ENCODE measurements at regions not wholly inside any gene's neighbourhood (a gene's known extent, or its start where the extent isn't known, plus 50 kb on each side); places are given as distances from the start of the nearest gene placed in this dataset.

DNA sequence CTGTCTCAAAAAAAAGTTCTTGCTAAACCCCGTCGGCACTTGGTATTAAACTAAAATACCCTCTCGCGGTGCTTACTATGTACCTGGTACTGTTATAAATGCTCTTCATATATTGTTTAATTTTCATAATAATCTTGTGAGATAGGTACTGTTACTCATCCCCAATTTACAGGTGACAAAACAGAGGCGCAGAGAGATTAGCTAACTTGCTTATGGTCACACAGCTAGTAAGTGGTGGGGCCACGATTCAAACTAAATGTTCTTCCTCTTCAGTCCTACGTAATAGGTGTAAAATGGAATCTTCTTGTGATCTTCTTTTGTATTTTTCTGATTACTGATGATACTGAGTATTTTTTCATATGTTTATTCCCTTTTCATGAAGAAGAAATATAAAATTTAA is 51.3 kb downstream of the TET3 start:
- 94% methylated on average over 7 of the region's 7 CpGs for WGBS
- Histone ChIP-seq H3K4me1 (ENCODE audit: insufficient read depth) (peaks cover 2% of the 10 kb centered on the region), H3K4me3 (ENCODE audit: low read depth, low read length) (no peak overlapping the region), H3K27ac (ENCODE audit: low read depth) (no peak overlapping the region), H3K36me3 (ENCODE audit: insufficient read depth) (no peaks in the 10 kb centered on the region)
- no peak for DNase-seq (ENCODE audit: extremely low spot score)

DNA sequence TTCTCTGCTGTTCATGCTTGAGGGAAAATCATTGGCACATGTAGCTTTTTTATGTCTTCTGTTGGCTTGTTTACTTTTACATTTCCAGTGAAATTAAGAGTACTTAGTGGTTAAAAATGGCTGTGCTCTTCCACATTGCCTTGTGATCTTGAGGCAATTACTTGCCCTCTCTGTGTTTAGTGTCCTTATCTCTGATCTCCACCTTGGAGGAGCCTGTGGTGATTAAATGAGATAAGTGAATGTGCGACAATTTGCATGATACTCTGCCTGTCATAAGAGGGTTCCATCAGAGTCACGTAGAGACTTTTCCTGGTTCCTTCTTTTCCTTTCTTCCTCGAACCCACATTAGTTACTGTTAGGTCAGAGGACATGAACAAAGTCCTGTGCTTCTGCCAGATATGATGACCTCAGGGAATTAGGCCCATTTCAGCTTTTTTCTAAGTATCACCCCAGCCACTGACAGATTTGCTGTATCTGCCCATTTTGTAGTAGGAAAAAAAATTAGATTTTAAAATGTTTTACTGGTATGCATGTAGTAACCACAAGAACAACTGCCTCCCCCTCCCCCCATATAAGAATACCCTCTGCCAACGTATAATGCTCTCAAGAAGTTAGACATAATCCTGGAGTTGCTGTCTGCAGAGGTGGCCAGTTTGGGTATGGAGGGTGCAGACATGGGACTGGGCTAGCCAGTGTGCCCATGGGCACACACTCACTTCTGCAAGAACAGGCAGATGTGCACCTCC is 51.9 kb downstream of the TET3 start:
- H3K27ac ChIP-seq (ENCODE audit: low read depth), result no peak overlapping the region
- H3K4me1 ChIP-seq (ENCODE audit: insufficient read depth), result peaks cover 2% of the 10 kb centered on the region
- WGBS, result 67% methylated on average over 4 of the region's 4 CpGs
- H3K36me3 ChIP-seq (ENCODE audit: insufficient read depth), result no peaks in the 10 kb centered on the region
- no peak overlapping the region for H3K4me3 ChIP-seq (ENCODE audit: low read depth, low read length)
- no peak for DNase-seq (ENCODE audit: extremely low spot score)

DNA sequence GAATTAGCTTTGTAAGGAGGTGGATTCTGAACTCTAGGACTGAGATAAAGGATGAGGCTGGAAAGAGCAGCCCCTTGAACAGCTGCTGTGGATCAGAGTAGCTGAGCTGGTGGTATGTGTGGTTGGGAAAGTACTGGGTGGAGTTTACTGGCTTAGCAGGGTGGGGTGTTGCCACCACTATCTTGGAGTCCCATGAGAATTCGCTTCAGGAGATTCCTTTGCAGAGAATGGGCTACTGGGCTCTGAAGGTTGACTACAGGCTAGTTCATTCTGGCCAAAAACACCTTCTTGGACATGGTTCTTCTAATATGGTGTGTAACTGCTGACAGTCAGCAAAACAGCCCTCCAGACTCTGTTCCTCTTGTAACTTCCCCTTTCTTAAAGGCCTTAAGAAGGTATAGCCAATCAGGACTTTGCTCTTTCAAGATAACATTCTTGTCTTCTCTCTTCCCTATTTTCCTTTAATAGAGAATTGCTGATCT is 52.7 kb downstream of the TET3 start:
- H3K27ac ChIP-seq (ENCODE audit: low read depth), result no peak overlapping the region
- H3K4me3 ChIP-seq (ENCODE audit: low read depth, low read length), result no peak overlapping the region
- no peaks in the 10 kb centered on the region for H3K4me1 ChIP-seq (ENCODE audit: insufficient read depth)
- no peaks in the 10 kb centered on the region for H3K36me3 ChIP-seq (ENCODE audit: insufficient read depth)
- no peak for DNase-seq (ENCODE audit: extremely low spot score)
- WGBS, result 36% methylated on average over 1 of the region's 1 CpG

DNA sequence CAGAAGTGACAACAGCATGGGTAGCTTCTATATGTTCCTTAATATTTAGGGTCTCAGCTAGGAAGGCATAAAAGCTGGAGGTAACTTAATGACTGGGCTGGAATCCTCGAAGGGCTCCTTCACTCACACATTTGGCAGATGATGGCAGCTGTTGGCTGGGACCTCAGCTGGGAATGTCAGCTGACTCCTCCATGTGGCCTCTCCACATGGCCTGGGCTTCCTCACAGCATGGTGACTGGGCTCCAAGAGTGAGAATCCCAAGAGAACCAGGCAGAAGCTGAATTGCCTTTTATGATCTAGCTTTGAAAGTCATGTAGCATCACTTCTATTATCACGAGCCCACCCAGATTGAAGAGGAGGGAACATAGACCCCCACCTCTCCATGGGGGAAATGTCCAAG is 54.9 kb downstream of the TET3 start:
- 65% methylated on average over 2 of the region's 2 CpGs for WGBS
- Histone ChIP-seq H3K4me1 (ENCODE audit: insufficient read depth) (no peaks in the 10 kb centered on the region), H3K36me3 (ENCODE audit: insufficient read depth) (no peaks in the 10 kb centered on the region), H3K4me3 (ENCODE audit: low read depth, low read length) (no peak overlapping the region), H3K27ac (ENCODE audit: low read depth) (no peak overlapping the region)
- DNase-seq (ENCODE audit: extremely low spot score), result no peak

DNA sequence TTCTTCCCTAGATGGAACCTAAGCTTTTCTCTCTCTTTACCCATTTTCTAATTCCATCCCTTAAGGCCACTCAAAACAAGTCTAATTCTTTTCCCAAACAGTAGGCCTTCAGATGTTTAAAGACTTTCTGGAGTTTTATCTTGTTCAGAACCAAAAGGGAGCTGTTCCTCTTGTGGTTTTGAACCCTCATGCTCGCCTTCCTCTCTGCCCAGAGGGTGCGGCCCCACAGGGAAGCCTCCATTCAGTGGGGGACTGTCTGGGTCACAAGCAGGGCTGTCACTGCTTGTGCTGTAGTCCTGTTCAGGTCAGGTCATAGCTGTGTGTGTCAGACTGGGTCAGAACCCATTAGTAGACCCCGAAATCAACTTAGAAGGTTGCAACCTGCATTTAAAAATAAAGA is 56.5 kb downstream of the TET3 start:
- H3K4me3 ChIP-seq (ENCODE audit: low read depth, low read length), result no peak overlapping the region
- no peak for DNase-seq (ENCODE audit: extremely low spot score)
- H3K27ac ChIP-seq (ENCODE audit: low read depth), result no peak overlapping the region
- WGBS, result 91% methylated on average over 3 of the region's 3 CpGs
- H3K36me3 ChIP-seq (ENCODE audit: insufficient read depth), result no peaks in the 10 kb centered on the region
- no peaks in the 10 kb centered on the region for H3K4me1 ChIP-seq (ENCODE audit: insufficient read depth)

DNA sequence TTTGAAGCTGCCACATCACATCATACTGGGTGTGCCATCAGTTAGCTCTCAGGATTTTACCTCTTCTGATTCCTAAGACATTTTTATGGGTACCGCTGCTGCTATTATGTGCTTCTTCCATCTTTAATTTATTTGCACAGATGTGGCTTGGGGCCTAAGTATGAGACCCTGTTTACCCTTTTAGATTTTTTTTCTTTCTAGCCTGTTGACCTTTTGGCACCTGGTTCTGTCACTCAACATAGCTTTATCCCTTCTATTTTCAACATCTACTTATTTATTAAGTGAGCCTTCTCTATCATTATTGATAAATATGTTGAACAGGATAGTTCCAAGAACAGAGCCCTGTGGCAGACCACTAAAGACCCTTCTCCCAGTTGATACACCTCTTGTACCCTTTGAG is 57.0 kb downstream of the TET3 start:
- no peaks in the 10 kb centered on the region for H3K4me1 ChIP-seq (ENCODE audit: insufficient read depth)
- DNase-seq (ENCODE audit: extremely low spot score), result no peak
- WGBS, result 97% methylated on average over 1 of the region's 1 CpG
- H3K36me3 ChIP-seq (ENCODE audit: insufficient read depth), result no peaks in the 10 kb centered on the region
- no peak overlapping the region for H3K27ac ChIP-seq (ENCODE audit: low read depth)
- H3K4me3 ChIP-seq (ENCODE audit: low read depth, low read length), result no peak overlapping the region

DNA sequence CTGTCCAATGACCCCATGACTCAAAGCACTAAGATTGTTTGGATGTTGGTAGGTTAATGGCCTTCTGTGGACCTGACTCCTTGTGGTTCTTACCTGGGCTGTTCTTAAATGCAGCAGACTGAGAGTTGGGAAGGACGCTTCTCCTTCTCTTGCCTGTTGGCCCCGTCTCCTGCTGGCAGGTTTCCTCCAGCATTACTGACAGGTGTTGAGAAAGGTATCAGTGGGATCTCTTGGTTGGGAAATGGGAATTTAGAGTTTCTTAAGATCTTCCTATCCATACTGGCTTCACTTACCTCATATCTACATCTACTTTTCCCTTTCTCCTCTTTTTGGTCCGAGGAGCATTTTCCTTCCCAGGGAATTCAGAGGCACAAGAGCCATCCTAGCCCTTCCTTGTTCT is 57.9 kb downstream of the TET3 start:
- no peak for DNase-seq (ENCODE audit: extremely low spot score)
- WGBS, result 94% methylated on average over 3 of the region's 3 CpGs
- H3K36me3 ChIP-seq (ENCODE audit: insufficient read depth), result no peaks in the 10 kb centered on the region
- H3K4me1 ChIP-seq (ENCODE audit: insufficient read depth), result no peaks in the 10 kb centered on the region
- no peak overlapping the region for H3K27ac ChIP-seq (ENCODE audit: low read depth)
- H3K4me3 ChIP-seq (ENCODE audit: low read depth, low read length), result no peak overlapping the region

DNA sequence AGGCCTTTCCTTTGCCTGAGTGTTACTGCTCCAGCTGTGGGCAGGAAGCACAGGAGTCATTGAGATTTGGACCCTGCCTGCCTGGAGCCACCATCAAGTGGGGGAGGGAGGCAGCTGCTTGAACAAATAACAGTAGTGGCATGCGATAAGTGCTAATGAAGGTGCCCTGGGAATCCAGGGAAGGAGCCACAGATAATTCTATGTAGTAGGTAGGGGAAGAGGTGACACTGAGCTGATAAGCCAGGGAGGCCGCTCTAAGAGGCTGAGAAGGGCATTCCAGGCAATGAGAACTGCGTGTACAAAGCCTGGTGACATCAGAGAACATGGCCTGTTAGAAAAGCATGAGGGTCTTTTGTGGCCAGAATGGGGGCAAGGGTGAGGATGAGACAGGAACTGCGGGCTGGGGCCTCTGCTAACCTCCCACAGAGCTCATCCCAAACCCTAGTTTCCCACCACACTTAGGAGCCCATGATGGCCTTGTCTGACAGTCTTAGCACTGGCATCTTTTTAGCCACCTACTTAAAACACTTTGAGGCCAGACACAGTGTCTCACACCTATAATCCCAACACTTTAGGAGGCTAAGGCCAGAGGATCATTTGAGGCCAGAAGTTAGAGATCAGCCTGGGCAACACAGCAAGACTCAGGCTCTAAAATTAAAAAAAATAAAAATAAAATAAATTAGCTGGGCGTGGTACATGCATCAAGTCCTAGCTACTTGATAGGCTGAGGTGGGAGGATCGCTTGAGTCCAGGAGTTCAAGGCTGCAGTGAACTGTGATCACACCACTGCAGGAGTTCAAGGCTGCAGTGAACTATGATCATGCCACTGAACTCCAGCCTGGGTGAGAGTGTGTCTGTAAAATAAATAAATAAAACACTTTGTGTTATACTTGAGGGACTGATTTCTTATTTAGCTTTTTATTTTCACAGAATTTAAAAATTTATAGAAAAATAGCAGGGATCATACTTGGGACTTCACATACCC is 58.9 kb downstream of the TET3 start:
- Histone ChIP-seq H3K36me3 (ENCODE audit: insufficient read depth) (no peaks in the 10 kb centered on the region), H3K4me1 (ENCODE audit: insufficient read depth) (no peaks in the 10 kb centered on the region), H3K27ac (ENCODE audit: low read depth) (no peak overlapping the region), H3K4me3 (ENCODE audit: low read depth, low read length) (no peak overlapping the region)
- 93% methylated on average over 6 of the region's 6 CpGs for WGBS
- DNase-seq (ENCODE audit: extremely low spot score), result no peak

DNA sequence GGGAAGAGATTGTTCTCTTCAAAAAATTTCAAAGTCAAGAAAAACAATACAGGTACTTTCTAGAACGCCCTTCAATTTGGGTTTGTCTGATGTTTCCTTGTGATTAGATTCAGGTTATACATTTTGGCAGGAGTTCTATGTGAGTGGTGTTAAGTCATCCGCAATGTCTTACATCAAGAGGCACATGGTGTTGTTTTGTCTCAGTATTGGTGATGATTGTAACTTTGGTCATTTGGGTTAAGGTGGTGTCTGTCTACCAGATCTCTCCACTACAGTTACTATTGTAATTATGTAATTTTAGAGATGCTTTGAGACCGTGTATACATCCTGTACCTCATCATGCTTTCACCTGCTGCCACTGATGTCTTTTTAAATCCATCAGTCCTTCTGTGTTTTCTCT is 60.3 kb downstream of the TET3 start:
- Histone ChIP-seq H3K4me1 (ENCODE audit: insufficient read depth) (no peaks in the 10 kb centered on the region), H3K36me3 (ENCODE audit: insufficient read depth) (no peaks in the 10 kb centered on the region), H3K27ac (ENCODE audit: low read depth) (no peak overlapping the region), H3K4me3 (ENCODE audit: low read depth, low read length) (no peak overlapping the region)
- WGBS, result 92% methylated on average over 3 of the region's 3 CpGs
- no peak for DNase-seq (ENCODE audit: extremely low spot score)

DNA sequence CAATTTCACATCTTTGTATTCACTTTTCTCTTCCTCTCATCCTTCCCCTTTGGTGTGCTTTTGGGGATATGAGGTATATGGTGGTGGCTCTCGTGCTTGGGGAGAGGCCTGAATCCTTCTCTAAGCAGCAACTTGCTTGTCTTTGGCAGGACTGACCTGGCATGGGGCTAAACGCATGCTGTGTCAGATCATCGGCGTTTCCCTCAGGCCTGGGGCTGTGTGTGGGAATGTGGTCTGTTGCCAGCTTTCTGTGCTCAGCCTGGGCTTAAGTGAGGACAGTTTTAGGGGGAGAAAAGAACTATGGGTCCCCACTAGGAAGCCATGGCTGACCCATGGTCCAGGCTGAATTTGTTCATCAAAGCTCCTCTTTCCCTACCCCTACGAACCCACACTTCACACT is 60.7 kb downstream of the TET3 start:
- DNase-seq (ENCODE audit: extremely low spot score), result no peak
- Histone ChIP-seq H3K36me3 (ENCODE audit: insufficient read depth) (no peaks in the 10 kb centered on the region), H3K4me3 (ENCODE audit: low read depth, low read length) (no peak overlapping the region)

DNA sequence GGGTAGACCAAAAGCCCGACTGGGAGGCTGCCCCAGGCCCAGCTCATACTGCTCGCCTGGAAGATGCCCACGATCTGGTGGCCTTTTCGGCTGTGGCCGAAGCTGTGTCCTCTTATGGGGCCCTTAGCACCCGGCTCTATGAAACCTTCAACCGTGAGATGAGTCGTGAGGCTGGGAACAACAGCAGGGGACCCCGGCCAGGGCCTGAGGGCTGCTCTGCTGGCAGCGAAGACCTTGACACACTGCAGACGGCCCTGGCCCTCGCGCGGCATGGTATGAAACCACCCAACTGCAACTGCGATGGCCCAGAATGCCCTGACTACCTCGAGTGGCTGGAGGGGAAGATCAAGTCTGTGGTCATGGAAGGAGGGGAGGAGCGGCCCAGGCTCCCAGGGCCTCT is 61.7 kb downstream of the TET3 start:
- Histone ChIP-seq H3K36me3 (ENCODE audit: insufficient read depth) (no peaks in the 10 kb centered on the region), H3K4me3 (ENCODE audit: low read depth, low read length) (no peak overlapping the region), H3K4me1 (ENCODE audit: insufficient read depth) (no peaks in the 10 kb centered on the region), H3K27ac (ENCODE audit: low read depth) (no peak overlapping the region)
- DNase-seq (ENCODE audit: extremely low spot score), result no peak
- WGBS, result 96% methylated on average over 17 of the region's 17 CpGs

More for the DNA sequence above, 60.7 kb downstream of the TET3 start:
- Histone ChIP-seq H3K27ac (ENCODE audit: low read depth) (no peak overlapping the region), H3K4me1 (ENCODE audit: insufficient read depth) (no peaks in the 10 kb centered on the region)
- WGBS, result 37% methylated on average over 5 of the region's 5 CpGs

DNA sequence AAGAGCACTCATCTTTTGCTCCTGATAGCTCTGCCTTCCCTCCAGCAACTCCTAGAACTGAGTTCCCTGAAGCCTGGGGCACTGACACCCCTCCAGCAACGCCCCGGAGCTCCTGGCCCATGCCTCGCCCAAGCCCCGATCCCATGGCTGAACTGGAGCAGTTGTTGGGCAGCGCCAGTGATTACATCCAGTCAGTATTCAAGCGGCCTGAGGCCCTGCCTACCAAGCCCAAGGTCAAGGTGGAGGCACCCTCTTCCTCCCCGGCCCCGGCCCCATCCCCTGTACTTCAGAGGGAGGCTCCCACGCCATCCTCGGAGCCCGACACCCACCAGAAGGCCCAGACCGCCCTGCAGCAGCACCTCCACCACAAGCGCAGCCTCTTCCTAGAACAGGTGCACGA is 62.4 kb downstream of the TET3 start:
- no peaks in the 10 kb centered on the region for H3K4me1 ChIP-seq (ENCODE audit: insufficient read depth)
- WGBS, result 97% methylated on average over 14 of the region's 14 CpGs
- no peak overlapping the region for H3K4me3 ChIP-seq (ENCODE audit: low read depth, low read length)
- H3K36me3 ChIP-seq (ENCODE audit: insufficient read depth), result no peaks in the 10 kb centered on the region
- no peak overlapping the region for H3K27ac ChIP-seq (ENCODE audit: low read depth)
- no peak for DNase-seq (ENCODE audit: extremely low spot score)

DNA sequence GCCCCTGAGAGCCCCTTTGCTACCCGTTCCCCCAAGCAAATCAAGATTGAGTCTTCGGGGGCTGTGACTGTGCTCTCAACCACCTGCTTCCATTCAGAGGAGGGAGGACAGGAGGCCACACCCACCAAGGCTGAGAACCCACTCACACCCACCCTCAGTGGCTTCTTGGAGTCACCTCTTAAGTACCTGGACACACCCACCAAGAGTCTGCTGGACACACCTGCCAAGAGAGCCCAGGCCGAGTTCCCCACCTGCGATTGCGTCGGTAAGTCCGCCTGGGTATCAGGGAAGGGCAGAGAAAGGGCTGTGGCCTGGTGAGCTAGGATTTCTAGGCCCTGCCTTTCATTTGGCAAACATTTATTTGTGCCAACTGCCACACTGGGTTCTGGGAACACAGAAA is 63.4 kb downstream of the TET3 start:
- Histone ChIP-seq H3K27ac (ENCODE audit: low read depth) (no peak overlapping the region), H3K4me3 (ENCODE audit: low read depth, low read length) (no peak overlapping the region), H3K4me1 (ENCODE audit: insufficient read depth) (no peaks in the 10 kb centered on the region), H3K36me3 (ENCODE audit: insufficient read depth) (no peaks in the 10 kb centered on the region)
- 95% methylated on average over 7 of the region's 7 CpGs for WGBS
- no peak for DNase-seq (ENCODE audit: extremely low spot score)

Data from urinary bladder (tissue), 3 donors.